ENCODE measurements at regions not wholly inside any gene's neighbourhood (a gene's known extent, or its start where the extent isn't known, plus 50 kb on each side); places are given as distances from the start of the nearest gene placed in this dataset.

- DNase-seq (ENCODE audit: low spot score in 2 of 2): no peak
- H3K36me3 ChIP-seq: no peaks in the 10 kb centered on the region
- TF ChIP-seq EP300 (IDR thresholded peaks at IDR 0.05): no peak
- no peaks in the 10 kb centered on the region for H3K4me1 ChIP-seq
- no peak overlapping the region for H3K27ac ChIP-seq
- 82% methylated on average over 5 of the region's 5 CpGs for WGBS
- H3K4me3 ChIP-seq: no peak overlapping the region
- H3K9me3 ChIP-seq: no peaks in the 10 kb centered on the region
- peaks cover 29% of the 10 kb centered on the region for H3K27me3 ChIP-seq
Observed at GRCh38 chr12:113688313-113688712, 216.6 kb upstream of the LHX5 start.

- DNase-seq (ENCODE audit: low spot score in 2 of 2): no peak
- Histone ChIP-seq H3K4me1 (no peaks in the 10 kb centered on the region), H3K27ac (no peak overlapping the region), H3K9me3 (peaks cover 5% of the 10 kb centered on the region), H3K36me3 (no peaks in the 10 kb centered on the region), H3K4me3 (no peak overlapping the region), H3K27me3 (peaks cover 30% of the 10 kb centered on the region)
- WGBS: 81% methylated on average over 17 of the region's 20 CpGs
- TF ChIP-seq EP300 (IDR thresholded peaks at IDR 0.05) (no peak), POLR2AphosphoS5 (IDR thresholded peaks at IDR 0.05) (no peak), CTCF (IDR thresholded peaks at IDR 0.05) (no peak), POLR2A (IDR thresholded peaks at IDR 0.05) (no peak)
Observed at GRCh38 chr12:113684908-113685782, 213.5 kb upstream of the LHX5 start.

- Histone ChIP-seq H3K27me3 (peaks cover 31% of the 10 kb centered on the region), H3K4me3 (no peak overlapping the region), H3K9me3 (peaks cover 5% of the 10 kb centered on the region), H3K4me1 (no peaks in the 10 kb centered on the region), H3K36me3 (no peaks in the 10 kb centered on the region), H3K27ac (no peak overlapping the region)
- no peak for DNase-seq (ENCODE audit: low spot score in 2 of 2)
- TF ChIP-seq POLR2A (IDR thresholded peaks at IDR 0.05): no peak
- TF ChIP-seq CTCF (IDR thresholded peaks at IDR 0.05): no peak
- TF ChIP-seq EP300 (IDR thresholded peaks at IDR 0.05): no peak
- no peak for TF ChIP-seq POLR2AphosphoS5 (IDR thresholded peaks at IDR 0.05)
- WGBS: 53% methylated on average over 10 of the region's 13 CpGs
Observed at GRCh38 chr12:113684053-113684907, 212.6 kb upstream of the LHX5 start.

GRCh38 chr12:113683574-113683973 lies 211.9 kb upstream of the LHX5 start:
- 10% methylated on average over 3 of the region's 7 CpGs for WGBS
- Histone ChIP-seq H3K9me3 (peaks cover 5% of the 10 kb centered on the region), H3K27me3 (peaks cover 25% of the 10 kb centered on the region), H3K27ac (no peak overlapping the region), H3K4me3 (no peak overlapping the region), H3K36me3 (no peaks in the 10 kb centered on the region), H3K4me1 (no peaks in the 10 kb centered on the region)
- TF ChIP-seq POLR2A (IDR thresholded peaks at IDR 0.05) (no peak), CTCF (IDR thresholded peaks at IDR 0.05) (no peak), POLR2AphosphoS5 (IDR thresholded peaks at IDR 0.05) (no peak), EP300 (IDR thresholded peaks at IDR 0.05) (no peak)
- DNase-seq (ENCODE audit: low spot score in 2 of 2): no peak

GRCh38 chr12:113680868-113681267 lies 209.2 kb upstream of the LHX5 start:
- no peaks in the 10 kb centered on the region for H3K4me1 ChIP-seq
- no peak for DNase-seq (ENCODE audit: low spot score in 2 of 2)
- H3K27me3 ChIP-seq: peaks cover 39% of the 10 kb centered on the region
- WGBS: 94% methylated on average over 1 of the region's 1 CpG
- H3K36me3 ChIP-seq: no peaks in the 10 kb centered on the region
- no peak overlapping the region for H3K27ac ChIP-seq
- TF ChIP-seq CTCF (IDR thresholded peaks at IDR 0.05) (no peak), POLR2A (IDR thresholded peaks at IDR 0.05) (no peak), EP300 (IDR thresholded peaks at IDR 0.05) (no peak), POLR2AphosphoS5 (IDR thresholded peaks at IDR 0.05) (no peak)
- peaks cover 5% of the 10 kb centered on the region for H3K9me3 ChIP-seq
- no peak overlapping the region for H3K4me3 ChIP-seq
